HG03064 (cell line): ENCODE measurements at regions not wholly inside any gene's neighbourhood (a gene's known extent, or its start where the extent isn't known, plus 50 kb on each side); places are given as distances from the start of the nearest gene placed in this dataset.

Experiments
- ATAC-seq: cut with Tn5 transposase; IDR thresholded peaks from one replicate; pipeline ENCODE4 v1.9.1; 2021; ENCODE audit warnings: low read depth; ENCODE audit not compliant: unreplicated experiment

DNA sequence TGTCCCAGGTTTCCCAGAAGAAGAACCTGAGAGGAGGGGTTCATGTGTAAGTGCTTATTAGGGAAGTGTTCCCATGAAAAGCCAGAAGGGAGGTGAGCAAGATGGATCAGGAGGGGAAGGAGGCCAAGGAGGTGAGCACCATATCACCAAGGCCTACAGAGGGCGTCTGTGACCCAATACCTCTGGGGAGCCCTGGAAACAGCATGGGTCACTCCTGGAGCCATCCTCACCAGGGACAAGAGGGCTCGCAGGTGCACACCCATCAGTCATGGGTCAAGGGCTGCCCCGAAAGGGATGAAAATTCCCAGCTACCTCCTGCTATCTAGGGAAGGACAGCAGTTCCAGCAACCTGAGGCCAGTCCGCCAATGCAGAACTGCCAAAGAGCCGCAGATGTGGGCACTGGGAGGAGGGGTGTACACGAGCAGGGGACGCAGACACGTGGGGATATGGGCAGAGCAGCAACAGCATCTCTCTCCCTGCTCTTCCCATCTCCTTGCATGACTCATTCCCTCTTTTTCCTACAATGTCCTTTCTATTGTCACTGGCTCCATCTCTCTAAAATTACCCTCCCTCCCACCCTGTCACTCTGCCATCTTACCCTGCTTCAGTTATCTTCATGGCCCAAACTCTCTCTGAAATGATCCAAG, 167.6 kb upstream of the FSTL4 start:
- no peak for ATAC-seq

DNA sequence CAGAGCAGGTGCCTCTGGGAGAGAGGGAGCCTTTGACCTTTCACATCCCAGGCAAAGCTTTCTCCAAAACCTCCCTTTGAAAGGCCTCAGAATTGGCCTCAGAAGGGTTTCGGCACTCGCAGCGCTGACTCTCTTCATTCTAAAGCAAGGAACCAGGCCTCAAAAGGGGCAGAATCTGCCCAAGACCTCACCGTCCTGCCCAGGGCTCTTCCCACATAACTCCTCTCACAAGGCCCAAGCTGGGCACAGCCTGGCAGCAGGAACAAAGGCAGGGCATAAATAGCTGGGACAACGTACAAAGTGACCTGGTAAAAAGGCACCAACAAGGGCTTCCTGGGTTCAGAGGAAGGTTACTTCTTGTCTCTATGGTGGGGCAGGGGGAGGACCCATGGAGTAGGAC, 166.3 kb upstream of the FSTL4 start:
- no peak for ATAC-seq

DNA sequence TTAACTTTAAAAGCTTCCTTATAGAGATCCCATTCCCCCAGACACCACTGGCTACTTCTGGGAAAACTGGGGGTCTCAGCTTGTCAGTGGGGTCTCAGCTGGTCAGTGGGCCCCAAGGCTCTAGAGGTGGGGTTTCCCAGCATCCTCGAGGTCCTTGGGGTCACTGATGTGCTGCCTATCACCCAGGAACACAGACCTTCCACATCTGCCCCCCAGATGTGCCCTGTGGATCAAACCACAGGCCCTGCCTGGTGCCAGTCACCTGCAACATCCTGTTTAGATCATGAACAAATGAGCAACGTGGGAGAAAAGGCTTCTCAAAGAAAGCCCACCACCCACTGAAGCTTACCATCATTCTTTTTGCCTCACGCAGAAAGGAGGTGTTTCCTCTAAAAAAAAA, 165.6 kb upstream of the FSTL4 start:
- no peak for ATAC-seq

DNA sequence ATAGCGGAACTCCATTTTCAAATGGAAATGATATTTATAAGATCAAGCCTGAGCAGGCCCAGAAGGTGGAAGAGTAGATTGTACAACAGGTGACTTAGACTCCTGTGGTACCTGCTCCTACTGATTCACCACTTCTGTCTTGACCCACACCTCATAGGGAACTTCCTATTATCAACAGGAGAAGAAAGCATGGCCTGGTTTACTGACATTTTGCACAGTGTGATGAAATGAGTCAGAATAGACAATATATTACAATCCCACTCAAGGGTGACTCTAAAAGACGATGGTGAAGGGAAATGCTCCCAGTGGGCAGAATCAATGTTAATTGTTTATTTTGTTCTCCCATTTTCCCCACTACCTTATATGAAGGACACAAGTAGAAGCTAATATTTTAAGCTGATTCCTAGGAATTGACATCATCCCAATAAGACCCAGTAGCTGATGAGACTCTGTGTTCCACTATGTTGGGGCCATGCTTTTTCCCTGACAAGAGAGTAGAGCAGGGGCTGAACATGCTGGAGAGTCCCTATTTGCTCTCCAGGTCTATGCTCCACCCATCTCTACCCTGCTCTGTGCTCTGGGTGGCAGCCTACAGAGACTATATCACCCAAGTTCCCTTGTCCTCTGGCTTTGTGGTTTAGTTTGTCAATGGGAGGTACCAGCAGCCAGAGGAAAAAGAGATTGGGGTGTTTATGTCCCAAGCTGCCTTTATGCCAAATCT, 163.4 kb upstream of the FSTL4 start:
- no peak for ATAC-seq

DNA sequence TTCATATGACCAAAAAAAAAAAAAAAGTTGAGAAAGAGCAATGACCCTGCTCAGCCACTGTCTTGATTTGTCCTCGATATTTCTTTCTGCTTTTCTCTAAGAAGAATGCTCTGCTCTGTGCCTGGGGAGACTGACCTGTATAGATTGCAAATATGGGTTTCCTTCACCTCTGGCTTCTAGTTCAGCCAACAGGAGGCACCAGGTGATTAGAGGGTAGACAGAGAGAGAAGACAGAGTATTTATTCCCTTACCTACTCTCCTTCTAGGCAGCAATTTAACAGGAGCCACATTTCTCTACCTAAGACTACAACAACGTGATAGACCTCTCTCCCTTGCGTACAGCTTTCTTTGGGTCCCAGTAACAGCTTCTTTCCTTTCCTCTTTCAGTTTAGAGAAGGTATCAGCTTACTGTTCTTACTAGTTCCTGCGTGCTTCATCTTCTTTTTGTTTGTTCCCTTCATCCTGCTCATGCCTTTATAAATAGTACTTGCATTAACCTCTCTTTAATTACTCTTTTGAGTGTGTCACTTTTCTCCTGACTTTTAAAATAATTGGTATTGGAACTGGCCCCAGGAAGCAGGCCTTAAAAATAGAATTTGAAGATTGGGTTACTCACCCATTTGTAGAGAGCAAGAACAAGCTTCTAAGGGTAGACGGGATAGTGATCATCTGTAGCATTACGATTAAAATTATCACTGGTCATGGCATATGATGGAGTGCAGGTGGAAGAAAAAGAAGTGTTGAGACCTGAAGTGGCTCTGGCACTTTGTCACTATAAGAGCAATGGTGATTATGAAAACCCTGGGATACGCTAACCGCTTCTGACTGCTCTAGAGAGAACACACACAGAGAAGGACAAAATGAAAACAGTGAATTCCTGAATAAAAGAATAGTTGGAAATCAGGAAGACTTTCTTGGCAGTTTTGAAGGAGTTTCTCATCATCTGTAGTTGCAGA, 161.2 kb upstream of the FSTL4 start:
- no peak for ATAC-seq

DNA sequence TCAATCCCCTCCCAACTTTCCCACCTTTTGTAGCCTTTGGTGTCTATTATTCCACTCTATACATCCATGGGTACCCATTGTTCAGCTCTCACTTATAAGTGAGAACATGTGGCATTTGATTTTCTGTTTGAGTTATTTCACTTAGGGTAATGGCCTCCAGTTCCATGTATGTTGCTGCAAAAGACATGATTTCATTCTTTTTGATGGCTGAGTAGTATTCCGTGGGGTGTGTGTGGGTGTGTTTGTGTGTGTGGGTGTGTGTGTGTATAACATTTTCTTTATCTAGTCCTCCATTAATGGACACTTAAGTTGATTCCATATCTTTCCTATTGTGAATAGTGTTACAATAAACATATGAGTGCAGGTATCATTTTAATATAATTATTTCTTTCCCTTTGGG, 157.5 kb upstream of the FSTL4 start:
- no peak for ATAC-seq

DNA sequence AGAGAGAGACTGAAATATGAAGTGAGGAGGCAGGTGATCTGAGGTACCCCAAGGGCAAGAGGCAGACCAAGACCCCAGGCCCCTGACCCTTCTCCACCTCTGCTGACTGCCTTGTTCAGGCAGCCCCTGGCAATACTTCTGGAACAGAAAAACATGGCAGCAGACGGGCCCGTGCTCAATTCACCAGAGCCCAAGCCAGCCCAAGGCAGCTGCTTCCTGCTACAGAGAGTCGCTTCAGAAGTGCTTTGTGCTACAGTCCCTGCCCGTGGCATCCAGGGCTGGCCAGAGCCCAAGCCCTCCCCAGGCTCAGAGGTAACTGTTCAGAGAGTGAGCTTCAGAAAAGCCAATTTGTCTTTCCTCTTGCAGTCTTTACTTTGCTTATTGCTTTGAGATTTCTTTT, 151.4 kb upstream of the FSTL4 start:
- no peak for ATAC-seq

DNA sequence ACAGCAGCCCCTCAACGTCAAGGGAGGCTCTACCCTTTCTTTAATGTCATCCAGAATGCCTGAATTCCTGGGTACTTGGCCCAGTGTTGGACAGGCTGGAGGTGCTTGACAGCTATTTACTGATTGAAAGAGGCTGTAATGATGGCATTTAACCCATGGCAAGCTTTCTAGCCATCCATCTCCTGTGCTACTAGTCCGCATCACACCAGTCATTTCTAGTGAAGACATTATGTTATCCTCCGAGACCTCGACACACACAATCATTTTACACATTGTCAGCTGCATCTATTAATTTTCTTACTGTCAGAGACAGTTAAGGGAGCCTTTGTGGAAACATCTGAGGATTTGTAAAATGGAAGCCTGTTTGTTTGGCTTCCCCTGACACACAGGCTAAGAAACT, 149.3 kb upstream of the FSTL4 start:
- no peak for ATAC-seq

DNA sequence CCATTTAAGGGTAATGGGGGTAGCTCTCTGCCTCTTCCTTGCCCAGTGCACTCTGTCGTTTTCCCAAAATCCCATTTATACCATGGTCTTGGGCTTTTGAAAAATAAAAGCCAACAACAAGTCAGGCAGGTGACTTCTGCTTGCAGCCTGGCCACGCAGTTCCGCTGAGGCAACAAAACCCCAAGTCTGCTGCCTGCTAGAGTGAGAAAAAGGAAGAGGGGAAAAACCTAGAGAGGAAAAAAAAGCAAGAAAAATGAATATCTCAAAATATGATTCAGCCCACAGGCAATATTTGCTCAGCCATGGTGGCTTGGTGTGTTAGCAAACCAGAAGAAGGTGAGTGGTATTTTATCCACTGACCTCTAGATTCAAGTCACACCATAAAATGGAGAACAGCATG, 148.2 kb upstream of the FSTL4 start:
- ATAC-seq = no peak

DNA sequence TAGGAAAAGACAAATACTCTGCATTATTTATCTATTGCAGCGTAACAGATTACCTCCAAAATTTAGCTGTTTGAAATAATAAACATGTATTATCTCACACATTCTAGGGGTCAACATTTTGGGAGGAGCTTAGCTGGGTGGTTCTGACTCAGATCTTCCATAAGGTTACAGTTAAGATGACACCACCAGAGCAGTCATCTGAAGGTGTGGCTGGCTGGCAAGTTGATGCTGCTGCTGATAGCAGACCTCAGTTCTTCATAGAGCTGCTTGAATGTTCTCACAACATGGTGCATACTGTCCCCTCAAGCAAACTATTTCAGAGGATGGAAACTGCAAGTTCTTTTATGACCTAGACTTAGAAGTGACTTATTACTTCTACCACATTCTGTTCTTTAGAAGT, 146.3 kb upstream of the FSTL4 start:
- no peak for ATAC-seq

DNA sequence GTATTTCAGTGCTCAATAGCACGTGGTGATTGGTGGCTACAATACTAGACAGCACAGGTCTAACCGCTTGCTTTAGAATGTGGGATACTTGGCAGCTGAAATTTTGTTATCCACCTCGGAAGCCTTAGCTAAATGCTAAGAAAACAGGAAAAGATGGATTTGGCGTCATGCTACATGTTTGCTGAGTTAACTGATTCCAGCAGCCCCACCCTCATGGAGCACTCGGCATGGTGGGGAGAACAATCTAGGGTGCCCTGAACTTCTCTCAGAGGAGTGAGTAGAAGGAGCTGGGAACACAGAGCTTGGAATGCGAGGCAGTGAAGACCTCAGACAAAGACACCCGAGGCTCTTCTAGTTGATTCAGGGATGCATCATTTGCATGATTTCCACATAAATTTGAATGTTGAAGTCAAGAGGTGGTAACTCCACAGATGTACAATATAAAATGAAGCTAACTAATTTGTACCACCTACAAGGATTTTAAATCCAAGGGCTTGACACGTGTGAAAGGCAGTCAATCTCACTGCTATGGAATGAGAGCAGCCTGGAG, 145.1 kb upstream of the FSTL4 start:
- no peak for ATAC-seq

DNA sequence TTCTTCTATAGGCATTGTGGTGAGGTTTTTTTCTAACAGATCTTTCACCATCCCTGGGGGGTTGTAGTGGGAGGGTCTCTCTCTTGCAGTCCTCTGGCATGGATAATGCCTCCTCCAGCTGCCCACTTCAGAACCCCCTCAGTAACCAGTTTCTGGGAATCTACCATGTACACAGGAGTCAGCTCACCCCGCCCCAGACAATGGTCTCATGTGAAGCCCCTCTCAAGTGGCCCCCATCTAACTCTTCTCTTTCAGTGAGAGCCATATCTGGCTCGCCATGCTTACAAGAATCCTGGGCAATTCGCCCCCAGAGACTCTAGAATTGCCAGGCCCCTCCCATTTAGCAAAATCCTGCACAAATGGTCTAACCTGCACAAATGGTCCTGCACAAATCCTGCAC, 144.4 kb upstream of the FSTL4 start:
- no peak for ATAC-seq

DNA sequence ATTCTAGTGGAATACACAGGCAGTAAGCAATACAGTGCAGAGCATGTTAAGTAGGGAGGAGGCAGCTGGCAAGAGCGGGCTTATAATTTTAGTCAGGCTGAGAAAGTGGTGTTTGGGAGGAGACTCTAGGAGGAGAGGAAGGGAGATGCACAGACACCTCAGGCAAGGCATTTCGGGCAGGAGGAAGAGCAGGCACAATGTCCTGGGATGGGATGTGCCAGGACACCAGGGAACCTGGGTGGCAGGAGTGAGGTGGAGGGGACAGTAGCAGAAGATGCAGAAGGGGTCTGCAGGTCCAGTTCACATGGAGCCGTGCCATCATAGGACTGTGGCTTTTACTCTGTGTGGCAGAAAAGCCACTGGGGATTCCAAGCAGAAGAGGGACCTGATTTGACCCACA, 143.7 kb upstream of the FSTL4 start:
- ATAC-seq = no peak

DNA sequence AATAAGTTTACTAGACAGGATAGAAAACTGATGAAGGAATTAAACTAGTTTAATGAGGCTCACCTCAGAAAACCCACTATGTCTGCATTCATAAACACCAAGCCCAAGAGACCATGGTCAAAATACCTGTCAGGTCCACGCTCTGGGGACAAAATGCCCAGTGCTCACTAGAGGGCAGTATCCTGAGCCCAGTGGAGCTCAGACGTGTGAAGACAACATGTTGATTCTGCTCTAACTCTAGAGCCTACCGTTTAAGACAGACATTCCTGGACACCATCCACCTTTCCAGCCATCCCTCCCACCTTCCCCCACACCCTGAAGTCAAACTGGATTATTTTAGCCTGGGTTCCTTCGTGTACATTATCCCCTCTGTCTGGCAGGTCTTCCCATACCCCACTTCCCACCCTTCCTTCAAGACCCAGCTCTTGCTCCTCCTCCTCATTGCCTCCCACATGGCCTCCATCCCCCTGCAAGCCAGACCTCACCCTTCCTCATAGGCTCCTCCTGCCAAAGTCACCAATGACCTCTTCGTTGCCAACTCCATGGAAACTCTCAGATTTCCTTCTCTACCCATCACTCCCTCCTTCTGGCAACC, 142.3 kb upstream of the FSTL4 start:
- no peak for ATAC-seq

DNA sequence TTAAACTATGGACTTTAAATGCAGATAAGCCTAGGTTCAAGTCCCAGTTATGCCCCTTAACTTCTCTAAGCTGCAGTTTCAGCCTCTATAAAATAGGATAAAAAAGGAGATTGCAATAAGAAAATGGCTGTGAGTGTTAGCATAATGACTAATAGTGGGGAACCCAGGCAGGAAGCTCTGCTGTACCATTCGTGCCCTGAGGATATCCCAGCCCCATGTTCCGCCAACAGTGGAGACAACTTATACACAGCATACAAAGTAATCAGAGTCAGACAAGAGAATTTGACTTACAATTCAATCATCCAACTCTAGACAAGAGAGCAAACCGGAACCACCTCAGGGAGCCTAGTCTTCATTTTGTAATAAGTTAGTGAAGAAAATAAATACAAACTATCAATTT, 141.5 kb upstream of the FSTL4 start:
- no peak for ATAC-seq

DNA sequence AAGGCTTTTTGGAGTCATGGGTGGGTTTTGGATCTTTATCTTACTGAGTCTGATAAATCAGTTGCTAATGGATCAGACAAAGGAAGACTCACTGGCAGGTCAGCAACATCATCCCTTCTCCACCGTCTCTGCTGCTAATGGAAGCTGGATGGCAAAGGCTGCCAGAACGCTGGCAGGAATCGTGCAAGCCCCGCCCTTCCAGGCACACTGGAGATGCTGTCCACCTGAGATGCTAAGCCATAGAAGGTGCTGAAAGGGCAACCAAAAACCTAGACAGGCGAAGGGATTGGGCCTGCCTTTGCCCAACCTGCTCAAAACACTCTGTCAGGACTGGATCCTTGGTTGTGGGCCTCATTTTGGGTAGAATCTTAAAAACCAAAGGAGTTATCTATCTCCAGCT, 139.5 kb upstream of the FSTL4 start:
- ATAC-seq = no peak

DNA sequence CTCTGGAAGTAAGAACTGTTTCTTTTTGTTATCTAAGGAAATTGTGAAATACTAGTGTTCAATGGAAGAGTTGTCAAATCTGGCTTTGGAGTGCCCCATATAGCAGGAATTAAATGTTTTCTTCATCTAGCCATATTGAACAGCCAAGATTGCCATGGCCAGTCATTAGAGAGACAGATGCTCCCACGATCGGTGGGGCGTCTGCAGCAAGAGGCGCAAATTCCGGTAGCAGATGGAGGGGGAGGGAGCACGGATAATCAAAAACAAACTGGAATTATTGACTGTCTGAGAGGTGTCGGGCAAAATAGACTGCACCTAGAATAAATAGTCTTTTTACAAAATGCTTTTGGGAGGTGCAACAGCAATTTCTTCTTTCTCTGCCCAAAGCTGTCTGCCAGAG, 139.1 kb upstream of the FSTL4 start:
- ATAC-seq = no peak

DNA sequence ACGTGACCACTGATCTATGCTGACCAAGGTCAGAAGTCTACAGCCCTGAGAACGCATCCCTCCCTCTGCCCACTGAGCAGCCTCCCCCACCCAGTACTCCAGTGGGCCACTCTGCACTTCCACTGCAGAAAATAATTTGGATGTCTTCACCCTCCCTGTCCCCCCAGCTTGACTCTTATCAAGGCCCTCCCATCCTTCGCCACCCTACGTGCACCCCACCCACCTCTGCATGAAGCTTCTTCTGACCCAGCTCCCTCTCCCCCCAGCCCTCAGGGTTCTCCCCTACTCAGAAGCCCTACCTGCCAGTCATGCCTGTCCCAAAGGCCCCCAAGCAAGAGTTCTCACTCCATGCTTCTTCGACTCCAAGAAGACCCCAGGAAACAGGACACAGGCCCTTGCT, 138.5 kb upstream of the FSTL4 start:
- no peak for ATAC-seq

DNA sequence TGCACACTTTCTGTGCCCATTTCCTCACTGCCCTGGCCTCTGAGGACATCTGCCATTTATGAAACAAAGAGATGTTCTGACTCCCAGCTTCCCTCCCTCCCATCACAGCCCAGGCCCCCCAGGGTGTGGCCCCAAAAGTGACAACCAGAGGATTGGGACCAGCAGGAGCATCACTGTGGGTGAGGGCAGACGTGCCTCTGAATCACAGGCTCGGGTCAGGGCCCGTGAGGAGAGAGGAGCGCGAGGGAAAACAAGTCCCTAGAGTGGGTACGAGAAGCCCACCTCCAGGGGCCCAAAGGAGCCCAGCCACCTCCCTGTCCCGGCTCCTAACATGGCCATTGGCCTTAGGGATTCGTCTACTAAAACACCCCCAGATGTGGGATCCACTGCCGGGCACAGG, 138.0 kb upstream of the FSTL4 start:
- no peak for ATAC-seq

DNA sequence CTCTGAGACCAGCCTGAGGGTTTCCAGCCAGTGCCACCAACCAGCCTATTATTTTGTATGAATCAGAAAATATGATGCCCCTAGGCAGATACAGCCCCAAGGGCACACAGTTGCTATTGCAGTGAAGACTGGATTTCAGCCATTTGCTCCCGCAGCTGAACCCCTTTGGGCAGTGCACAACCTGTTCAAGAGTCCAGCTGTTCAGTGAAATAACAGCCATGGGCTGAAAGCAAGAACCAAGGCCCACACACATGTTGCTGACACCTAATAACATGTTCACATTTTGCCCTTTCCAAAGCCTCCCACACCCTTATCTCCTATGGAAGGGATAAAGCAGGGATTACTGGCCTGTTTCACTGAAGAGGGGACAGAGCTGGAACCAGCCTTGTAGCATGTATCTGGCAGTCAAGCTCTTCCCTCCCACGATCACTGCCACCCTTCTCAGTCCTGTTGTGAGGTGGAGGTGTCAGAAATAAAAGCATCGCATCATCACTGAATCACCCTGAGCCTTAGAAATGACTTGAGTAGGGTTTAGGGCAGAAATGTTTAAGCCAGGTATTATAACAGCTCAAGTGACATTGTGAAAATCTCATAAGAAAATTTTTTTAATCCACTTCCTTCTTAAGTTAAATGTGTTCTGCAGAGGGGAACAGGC, 137.1 kb upstream of the FSTL4 start:
- no peak for ATAC-seq
